ENCODE measurements at regions not wholly inside any gene's neighbourhood (a gene's known extent, or its start where the extent isn't known, plus 50 kb on each side); places are given as distances from the start of the nearest gene placed in this dataset.

- H3K9me3 Mint-ChIP-seq = peaks cover 8% of the 10 kb centered on the region
- no peak for DNase-seq (ENCODE audit: low spot score)
- H3K27me3 Mint-ChIP-seq (ENCODE audit: low read depth) = no peaks in the 10 kb centered on the region
- ATAC-seq = no peak
- no peak for TF ChIP-seq ZNF219 (CRISPR knock-in tag; IDR thresholded peaks at IDR 0.05; ENCODE audit: borderline replicate concordance)
- 0 out of 2 replicates have a peak, but pooled peaks cover 2% of the 10 kb centered on the region for H3K4me1 Mint-ChIP-seq
- ChIA-PET POLR2A (interaction anchor here (0.7 kb wide), 1 partner anchor 41 kb away, joined by 3 read pairs; no protein-coding TSS in a partner anchor), CTCF (interaction anchor here (0.8 to 1.8 kb wide), 4 partner anchors 36 to 57 kb away, joined by 3 to 11 read pairs (median 3); no protein-coding TSS in a partner anchor)
- no peak overlapping the region; the same call in 1 of the 2 replicates for H3K27ac Mint-ChIP-seq
- H3K4me3 Mint-ChIP-seq = no peak overlapping the region
- H3K36me3 Mint-ChIP-seq = peaks cover 6% of the 10 kb centered on the region
These were observed 105.8 kb upstream of the DNAJC10 start for GRCh38 chr2:182610231-182610630.

GRCh38 chr2:182611009-182611408, 105.0 kb upstream of the DNAJC10 start:
- POLR2A ChIA-PET = interaction anchor here (0.7 kb wide), 1 partner anchor 40 kb away, joined by 3 read pairs; no protein-coding TSS in a partner anchor
- no peak overlapping the region for H3K4me3 Mint-ChIP-seq
- H3K4me1 Mint-ChIP-seq = 0 out of 2 replicates have a peak, but pooled peaks cover 2% of the 10 kb centered on the region
- H3K36me3 Mint-ChIP-seq = peaks cover 6% of the 10 kb centered on the region
- peak; percentile 26 for DNase-seq (ENCODE audit: low spot score)
- H3K27ac Mint-ChIP-seq = no peak overlapping the region; the same call in 1 of the 2 replicates
- CTCF ChIA-PET = interaction anchor here (0.8 to 1.8 kb wide), 4 partner anchors 35 to 56 kb away, joined by 3 to 11 read pairs (median 3); no protein-coding TSS in a partner anchor
- peak; percentile 38; the same call in 1 of the 2 replicates for TF ChIP-seq PRDM15 (CRISPR knock-in tag; IDR thresholded peaks at IDR 0.05)
- TF ChIP-seq FOXK1 (CRISPR knock-in tag; IDR thresholded peaks at IDR 0.05) = no peak
- peak; percentile 97 for ATAC-seq
- H3K27me3 Mint-ChIP-seq (ENCODE audit: low read depth) = no peaks in the 10 kb centered on the region
- peaks cover 8% of the 10 kb centered on the region for H3K9me3 Mint-ChIP-seq

- Mint-ChIP-seq H3K27ac (no peak overlapping the region), H3K27me3 (ENCODE audit: low read depth) (no peaks in the 10 kb centered on the region), H3K36me3 (no peaks in the 10 kb centered on the region), H3K9me3 (no peaks in the 10 kb centered on the region), H3K4me1 (peaks cover 14% of the 10 kb centered on the region), H3K4me3 (no peak overlapping the region)
- ATAC-seq = no peak
- POLR2A ChIA-PET = no interaction called here
- DNase-seq (ENCODE audit: low spot score) = no peak
- CTCF ChIA-PET = no interaction called here
- TF ChIP-seq PREB (CRISPR knock-in tag; IDR thresholded peaks at IDR 0.05; ENCODE audit: borderline replicate concordance) (no peak), CREM (CRISPR knock-in tag; IDR thresholded peaks at IDR 0.05) (no peak), EMX1 (CRISPR knock-in tag; IDR thresholded peaks at IDR 0.05) (no peak), TP53 (CRISPR knock-in tag; IDR thresholded peaks at IDR 0.05) (no peak), E2F4 (CRISPR knock-in tag; IDR thresholded peaks at IDR 0.05; ENCODE audit: borderline replicate concordance, low read depth) (no peak), ZNF219 (CRISPR knock-in tag; IDR thresholded peaks at IDR 0.05; ENCODE audit: borderline replicate concordance) (no peak), ETV6 (CRISPR knock-in tag; IDR thresholded peaks at IDR 0.05) (no peak), AR (CRISPR knock-in tag; IDR thresholded peaks at IDR 0.05) (no peak), ZNF121 (CRISPR knock-in tag; IDR thresholded peaks at IDR 0.05) (no peak), CREB1 (CRISPR knock-in tag; IDR thresholded peaks at IDR 0.05) (no peak), STAT6 (CRISPR knock-in tag; conservative IDR thresholded peaks at IDR 0.05; ENCODE audit: low read depth) (no peak), ATF2 (CRISPR knock-in tag; IDR thresholded peaks at IDR 0.05; ENCODE audit: borderline replicate concordance, low read depth) (no peak)
These were observed 101.0 kb upstream of the DNAJC10 start for GRCh38 chr2:182615036-182615435.

Measured in WTC11 (cell line).